SH-SY5Y (cell line): ENCODE measurements at regions not wholly inside any gene's neighbourhood (a gene's known extent, or its start where the extent isn't known, plus 50 kb on each side); places are given as distances from the start of the nearest gene placed in this dataset.

Source experiments
- GATA2 ChIP-seq: IDR thresholded peaks from 2 replicates; pipeline ENCODE4 v1.6.1; 2011; ENCODE audit warnings: mild to moderate bottlenecking, low read depth, low read length
- GATA3 ChIP-seq: IDR thresholded peaks from 2 replicates; pipeline ENCODE4 v1.6.1; 2011; ENCODE audit warnings: low read depth, mild to moderate bottlenecking, low read length, moderate library complexity

- TF ChIP-seq GATA3 (no peak), GATA2 (no peak)
Measured at GRCh38 chr5:87777877-87778276, 365.1 kb upstream of the CCNH start.
